NCI-H2171 treated with DMSO at 0.1 percent for 48 hours (cell line): ENCODE measurements at regions not wholly inside any gene's neighbourhood (a gene's known extent, or its start where the extent isn't known, plus 50 kb on each side); places are given as distances from the start of the nearest gene placed in this dataset.
"Not testable (repeated sequence)": the region's sequence is repeated elsewhere in the genome, so short reads cannot be mapped to it uniquely, and the experiment has no call there.

ENCODE experiments used
- DNase-seq: peaks from one replicate; lab custom pipeline; 2025; lab: John Stamatoyannopoulos, UW

DNA sequence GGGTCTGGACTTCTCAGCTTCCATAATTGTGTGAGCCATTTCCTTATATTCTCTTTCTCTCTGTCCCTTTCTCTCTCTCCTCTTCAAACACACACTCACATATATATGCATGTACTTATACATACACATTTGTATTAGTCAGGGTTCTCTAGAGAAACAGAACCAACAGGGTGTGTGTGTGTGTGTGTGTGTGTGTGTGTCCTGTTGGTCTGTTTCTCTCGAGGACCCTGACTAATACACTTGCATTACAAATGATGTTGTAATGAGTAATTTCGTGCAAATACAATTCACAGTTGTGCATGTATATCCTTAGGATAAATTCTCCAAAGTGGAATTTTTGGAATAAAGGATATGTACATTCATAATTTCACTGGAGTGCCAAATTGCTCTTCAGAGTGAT is 115.3 kb downstream of the NPIPB5 start:
- DNase-seq, result no peak

DNA sequence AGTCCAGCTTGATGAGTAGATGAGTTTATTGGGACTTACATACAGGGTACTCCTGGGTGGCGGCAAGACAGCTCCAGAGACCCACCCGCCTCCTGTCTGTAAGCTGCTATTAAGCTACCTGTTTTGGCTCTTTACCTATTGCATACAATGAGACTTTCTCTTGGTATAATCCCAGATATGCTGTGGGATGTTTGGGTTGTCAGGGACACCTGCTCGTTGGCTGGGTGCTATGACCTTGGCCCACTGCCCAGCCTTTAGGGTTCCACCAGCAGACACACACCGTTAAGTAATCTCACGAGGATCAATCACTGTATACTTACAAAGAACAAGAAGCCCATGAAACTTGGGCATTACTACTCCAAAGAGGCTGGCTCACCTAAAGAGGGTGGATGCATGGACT is 116.4 kb downstream of the NPIPB5 start:
- no peak for DNase-seq

DNA sequence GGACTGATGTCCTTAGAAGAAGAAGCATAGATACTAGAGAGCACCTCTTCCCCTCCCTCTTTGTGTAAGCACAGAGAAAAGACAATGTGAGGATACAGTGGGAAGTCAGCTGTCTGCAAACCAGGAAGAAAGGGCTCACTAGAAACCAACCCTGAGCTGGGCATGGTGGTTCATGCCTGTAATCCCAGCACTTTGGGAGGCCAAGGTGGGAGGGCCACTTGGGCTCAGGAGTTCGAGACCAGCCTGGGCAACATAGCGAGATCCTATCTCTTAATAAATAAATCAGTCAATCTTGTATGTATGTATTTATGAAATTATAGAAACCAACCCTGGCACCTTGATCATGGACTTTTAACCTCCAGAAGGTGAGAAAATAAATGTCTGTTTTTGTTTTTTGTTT is 118.3 kb downstream of the NPIPB5 start:
- DNase-seq, result no peak

DNA sequence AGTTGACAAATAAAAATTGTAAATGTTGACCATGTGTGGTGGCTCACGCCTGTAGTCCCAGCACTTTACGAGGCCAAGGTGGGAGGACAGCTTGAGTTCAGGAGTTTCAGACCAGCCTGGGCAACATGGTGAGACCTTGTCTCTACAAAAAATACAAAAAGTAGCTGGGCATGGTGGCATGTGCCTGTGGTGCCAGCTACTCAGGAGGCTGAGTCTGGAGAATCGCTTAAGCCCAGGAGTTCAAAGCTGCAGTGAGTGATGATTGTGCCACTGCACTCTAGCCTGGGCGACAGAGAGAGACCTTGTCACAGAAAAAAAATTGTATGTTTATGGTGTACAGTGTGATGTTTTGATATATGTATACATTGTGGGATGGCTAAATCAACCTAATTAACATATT is 119.6 kb downstream of the NPIPB5 start:
- no peak for DNase-seq

DNA sequence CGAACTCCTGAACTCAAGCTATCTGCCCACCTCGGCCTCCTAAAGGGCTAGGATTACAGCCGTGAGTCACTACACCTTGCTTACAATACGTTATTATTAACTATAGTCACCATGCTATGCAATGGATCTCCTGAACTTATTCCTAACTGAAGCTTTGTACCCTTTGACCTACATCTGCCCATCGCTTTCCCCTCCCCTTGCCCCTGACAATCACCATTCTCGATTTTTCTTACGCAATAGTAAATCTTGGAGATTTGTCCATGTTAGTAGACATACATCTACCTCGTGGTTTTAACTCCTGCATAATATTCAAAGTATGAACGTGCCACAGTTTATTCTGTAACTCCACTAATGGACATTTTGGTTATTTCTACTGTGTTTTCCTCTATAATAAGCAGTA is 120.6 kb downstream of the NPIPB5 start:
- no peak for DNase-seq

DNA sequence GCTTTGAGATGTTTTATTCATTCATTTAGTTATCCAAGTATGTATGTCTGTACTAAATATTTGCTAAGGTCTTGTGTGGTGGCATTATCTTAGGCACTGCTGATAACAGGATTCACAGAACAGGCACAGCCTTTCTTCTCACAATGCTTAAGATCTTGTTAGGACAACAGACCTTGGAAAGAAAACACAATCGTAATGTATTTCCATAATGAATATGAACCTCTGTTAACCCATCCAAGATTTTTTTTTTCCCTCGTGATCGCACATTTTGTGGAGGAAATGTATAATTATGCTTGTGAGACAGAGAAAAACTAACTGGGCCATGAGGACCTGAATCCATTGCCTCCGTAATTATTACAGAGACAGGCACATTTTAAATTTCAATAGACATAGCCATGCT is 121.9 kb downstream of the NPIPB5 start:
- DNase-seq, result no peak

DNA sequence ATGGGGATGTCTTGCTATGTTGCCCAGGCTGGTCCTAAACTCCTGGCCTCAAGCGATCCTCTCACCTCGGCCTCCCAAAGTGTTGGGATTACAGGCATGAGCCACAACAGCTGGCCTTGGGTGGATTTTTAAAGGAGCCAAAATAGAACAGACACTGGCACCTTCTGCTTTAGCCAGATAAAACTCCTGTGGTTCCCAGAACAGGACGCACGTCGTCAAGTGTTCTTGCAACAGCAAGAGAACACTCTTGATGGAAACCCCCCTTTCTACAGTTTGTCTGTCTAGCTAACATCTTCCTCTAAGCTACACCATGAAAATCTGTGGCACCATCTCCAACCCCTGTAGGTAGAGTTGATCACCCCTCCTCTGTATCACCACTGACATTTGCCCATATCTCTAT is 122.6 kb downstream of the NPIPB5 start:
- DNase-seq, result no peak

DNA sequence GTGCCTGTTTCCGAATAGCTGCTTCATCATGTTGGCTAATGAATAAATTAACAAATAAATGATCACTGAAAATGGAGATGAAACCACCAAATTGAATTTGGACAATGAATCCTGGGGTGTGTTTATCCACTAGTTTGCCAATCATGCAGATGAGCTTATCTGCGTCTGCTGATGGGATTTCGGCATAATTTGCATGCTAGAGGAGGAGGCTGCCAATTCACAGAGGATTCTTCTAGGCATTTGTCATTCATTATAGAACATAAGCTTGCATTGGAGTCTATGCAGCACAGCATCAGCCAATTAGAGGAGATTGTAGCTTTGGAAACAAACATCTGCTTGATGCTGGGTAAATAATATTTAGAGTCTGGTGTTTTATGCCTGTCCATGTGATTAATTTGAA is 123.1 kb downstream of the NPIPB5 start:
- no peak for DNase-seq

DNA sequence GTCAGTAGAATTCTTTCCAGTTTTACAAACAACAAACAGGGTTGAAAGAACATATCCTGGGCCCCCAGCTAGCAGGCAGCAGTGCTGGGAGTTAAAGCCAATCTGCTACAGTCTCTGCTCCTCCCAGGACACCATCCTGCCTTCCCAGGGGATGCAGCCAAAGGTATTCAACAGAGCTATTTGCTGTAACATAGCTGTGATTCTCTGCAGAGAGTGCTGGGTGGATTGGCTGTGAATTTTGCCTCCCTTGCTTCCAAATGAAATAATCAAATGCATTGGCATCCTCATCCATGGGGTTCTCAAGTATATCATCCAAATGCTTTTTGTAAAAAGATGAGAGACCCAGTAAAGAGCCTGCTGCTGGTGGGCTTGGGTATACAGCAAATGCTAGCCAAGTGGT is 124.3 kb downstream of the NPIPB5 start:
- no peak for DNase-seq

DNA sequence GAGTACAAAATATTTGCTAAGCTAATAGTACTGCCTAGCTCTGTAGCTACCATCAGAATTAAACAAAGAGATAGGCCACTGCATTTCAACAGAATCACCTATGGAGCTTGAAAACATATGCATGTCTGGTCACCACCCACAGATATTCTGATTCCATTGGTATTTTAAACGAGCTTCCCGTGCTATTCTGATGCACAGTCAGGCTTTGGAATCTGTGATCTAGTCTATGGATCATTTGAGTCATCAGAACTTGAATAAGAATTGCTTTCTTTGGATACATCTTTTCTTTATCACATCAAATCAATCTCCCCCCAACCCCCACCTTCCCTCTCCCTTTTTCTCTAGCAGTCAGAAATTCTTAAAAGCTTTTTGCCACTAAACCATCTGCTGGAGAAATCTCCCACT is 124.7 kb downstream of the NPIPB5 start:
- no peak for DNase-seq

DNA sequence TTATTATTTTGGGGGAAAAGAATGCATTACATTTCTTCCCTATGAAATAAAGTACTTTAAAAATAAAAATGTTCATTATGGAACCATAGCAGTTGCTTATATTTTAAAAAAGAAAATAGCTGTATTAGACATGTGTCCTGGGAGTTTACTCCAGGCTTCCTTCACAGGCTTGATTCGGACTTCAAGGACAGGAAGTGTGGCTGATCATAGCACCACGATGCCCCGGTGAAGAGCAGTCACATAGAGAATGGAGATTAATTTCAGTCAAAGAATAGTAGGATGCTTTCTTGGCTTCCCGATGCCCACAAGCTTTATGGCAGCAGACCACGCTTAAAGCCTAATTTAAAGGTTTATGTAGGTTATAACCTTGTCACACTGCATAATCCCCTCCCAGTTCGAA is 125.1 kb downstream of the NPIPB5 start:
- no peak for DNase-seq

DNA sequence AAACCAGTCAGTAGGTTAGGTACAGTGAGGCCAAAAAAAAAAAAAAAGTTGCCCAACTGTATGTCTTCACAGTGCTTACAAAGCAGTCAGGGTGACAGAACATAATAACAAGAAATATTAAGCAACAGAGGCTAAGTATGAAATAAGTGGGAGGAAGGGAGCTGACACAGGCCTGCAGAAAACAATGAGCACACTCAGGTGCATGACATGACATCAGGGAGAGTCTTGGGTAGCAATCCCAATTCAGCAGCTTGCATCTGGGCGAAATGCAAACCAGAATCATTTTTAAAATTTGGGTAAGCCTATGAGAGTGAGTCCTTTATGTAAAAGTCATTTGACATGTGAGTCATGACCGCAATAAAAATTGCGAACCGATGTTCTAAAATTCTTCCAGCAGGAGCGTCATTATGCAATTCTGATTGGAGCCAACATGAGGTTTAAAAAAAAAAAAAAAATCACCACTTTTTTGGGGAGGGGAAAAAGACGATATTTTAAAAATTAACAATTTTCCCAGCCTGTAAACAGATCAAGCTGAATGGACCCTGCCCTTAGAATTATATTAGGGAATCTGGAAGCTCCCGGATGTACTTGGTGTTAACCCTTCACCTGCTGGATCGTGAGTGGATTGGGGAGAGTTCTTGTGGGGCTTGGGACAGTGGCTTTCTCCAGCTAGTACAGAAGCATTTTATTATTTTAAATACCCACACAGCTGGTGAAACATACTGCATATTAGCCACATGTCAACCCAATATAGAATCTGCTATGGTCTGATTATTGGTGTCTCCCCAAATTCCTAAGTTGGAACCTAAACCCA is 127.9 kb downstream of the NPIPB5 start:
- no peak for DNase-seq

DNA sequence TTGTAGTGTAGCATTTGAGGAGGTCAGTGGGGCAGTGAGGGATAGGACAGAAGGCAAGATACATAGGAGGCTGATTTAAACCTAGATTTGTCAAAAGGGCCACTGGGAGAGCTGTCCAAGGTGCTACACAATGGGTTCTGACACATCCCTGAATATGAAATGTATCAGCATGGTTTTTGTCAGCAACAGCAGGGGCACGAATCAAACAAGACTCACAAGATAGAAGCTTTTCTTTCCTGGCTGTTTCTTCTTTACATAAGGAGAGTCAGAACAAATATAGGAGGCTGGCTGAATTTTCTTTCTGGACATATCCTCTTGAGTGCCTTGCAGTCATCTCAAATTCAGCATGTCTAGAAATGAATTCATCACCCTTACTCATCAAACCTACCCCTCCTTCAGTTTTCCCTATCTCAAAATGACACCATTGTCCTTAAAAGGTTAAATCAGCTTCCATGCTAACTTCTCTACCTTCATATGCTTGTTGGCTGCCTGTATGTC is 130.5 kb downstream of the NPIPB5 start:
- DNase-seq, result no peak

DNA sequence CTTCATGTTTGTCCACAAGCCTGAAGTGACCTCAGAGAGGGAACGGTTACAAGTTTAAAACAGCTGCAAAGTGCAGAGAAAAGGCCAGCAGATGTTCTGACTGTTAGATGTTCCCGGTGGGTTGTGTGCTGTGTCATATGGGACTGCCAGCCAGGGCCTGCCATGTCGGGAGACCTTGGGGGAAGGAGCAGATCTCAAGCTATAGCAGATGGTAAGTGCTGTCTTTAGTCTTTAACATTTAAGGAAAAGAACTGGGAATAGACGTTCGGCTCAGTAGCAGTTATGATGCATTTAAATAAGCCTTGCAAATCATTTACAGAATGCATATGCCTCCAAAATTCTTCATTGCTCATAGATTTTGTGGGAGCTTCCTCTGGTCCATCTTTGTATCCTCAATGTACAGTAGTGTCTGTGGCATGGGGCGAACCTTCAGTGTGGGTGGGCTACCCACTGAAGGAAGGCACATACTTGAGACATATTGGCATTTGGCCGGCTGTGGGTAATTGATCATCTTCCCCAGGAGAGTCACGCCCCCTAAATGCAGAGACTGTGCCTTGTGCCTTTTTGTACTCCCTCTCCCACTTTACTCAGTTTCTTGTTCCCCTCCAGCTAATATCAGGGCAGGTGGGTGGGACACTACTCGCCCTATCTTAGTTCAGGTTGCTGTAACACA is 131.9 kb downstream of the NPIPB5 start:
- peak; percentile 21 for DNase-seq

DNA sequence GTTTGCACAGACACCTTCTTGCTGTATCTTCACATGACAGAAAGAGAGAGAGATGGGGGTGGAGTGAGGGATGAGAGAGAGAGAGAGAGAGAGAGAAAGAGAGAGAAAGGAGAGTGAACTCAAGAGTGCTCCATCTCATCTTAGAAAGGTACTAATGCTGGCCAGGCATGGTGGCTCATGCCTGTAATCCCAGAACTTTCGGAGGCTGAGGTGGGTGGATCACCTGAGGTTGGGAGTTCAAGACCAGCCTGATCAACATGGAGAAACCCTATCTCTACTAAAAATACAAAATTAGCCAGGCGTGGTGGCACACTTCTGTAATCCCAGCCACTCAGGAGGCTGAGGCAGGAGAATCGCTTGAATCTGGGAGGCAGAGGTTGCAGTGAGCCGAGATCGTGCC is 132.5 kb downstream of the NPIPB5 start:
- not testable (repeated sequence) for DNase-seq

DNA sequence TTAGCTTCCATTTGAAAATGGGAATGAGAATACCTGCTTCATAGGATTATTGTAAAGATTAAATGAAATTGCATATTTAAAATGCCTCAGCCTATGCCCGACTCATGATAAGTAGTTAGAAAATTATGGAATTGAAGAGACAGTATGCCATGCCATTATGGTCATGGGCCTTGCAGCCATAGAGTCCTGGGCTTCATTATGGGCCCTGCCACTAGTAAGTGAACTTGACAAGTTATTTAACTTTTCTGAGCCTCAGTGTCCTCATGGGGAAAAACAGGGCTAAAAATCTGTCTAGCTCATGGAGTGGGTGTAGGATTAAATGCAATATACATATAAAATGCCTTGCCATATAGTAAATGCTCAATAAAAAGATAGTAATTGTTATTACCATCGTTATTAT is 133.2 kb downstream of the NPIPB5 start:
- DNase-seq, result no peak

DNA sequence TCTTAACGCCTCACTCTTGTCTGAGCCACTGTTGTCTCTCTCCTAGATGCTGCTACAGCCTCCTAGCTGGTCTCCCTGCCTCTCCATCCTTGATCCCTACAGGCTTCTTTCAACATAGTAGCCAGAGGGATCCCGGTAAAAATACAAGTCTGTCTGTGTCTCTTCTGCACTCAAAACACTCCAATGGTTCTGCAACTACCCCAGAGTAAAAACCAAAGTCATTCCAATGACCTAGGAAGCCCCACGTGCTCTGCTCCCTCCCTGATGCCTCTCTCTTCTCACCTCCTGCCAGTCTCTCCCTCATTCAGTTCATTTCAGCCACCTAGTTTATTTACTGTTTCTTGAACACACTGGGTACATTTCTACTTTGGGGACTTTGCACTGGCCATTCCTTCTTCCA is 135.2 kb downstream of the NPIPB5 start:
- no peak for DNase-seq

DNA sequence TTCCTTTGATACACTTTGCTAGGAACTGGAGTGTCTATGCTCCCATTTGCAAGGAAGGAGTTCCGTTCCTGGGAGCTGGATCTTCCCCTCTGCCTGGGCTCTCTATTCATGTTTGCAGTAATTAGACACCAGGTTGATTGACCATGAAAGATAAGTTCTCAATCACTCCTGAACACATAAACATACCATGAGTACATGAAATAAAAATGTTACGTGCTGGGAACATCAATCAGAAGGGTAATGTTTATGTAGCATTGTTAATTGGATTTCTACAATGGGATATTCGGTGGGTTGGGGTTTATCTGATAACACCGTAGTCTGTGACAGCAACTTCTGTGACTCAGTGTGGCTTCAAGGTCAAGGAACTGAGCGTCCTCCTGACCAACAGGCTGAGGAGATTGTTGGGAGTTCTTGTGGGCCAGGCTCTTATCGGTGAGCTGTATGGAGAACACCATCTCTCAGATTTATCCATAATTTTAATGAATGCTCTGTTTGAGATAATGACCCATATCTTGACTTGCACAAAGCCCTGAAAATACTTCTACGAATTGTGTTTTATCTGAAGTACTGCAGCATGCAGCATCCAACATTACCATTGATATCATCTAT is 136.4 kb downstream of the NPIPB5 start:
- DNase-seq, result no peak

DNA sequence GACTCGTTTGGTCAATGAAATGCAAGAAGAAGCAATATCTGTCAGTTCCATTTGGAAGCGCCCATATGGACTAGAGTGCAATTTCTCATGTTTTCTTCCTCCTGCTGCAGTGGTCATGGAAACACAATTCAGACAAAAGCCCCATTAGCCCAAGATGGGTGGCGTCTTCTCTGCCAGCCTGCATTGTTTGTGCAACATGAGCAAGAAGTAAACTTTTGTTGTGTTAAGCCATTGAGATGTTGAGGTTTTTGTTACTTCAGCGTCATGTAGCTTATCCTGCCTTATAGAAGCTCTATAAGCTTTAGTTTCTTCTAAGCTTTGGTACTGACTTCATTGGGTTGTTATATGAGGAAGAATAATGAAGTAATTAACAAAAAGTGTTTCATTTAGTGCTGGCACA is 137.4 kb downstream of the NPIPB5 start:
- no peak for DNase-seq

DNA sequence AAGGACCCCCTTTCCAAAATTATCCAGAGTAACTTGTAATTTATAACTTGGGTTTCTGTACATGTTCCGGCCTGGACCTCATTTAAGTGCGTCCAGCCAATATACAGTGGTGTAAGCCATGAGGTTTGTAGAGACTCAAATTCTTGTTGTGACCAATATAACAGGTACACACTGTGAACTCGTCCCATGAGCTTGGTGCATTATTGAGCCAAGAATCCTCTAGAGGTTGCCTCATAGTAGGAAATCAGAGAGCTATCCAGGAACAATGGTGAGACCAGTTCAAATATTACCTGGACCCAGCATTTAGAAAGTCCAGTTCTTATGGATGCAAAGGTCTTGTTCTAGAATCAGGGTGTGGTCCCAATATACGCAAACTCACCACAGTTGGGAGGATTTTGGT is 138.2 kb downstream of the NPIPB5 start:
- no peak for DNase-seq

DNA sequence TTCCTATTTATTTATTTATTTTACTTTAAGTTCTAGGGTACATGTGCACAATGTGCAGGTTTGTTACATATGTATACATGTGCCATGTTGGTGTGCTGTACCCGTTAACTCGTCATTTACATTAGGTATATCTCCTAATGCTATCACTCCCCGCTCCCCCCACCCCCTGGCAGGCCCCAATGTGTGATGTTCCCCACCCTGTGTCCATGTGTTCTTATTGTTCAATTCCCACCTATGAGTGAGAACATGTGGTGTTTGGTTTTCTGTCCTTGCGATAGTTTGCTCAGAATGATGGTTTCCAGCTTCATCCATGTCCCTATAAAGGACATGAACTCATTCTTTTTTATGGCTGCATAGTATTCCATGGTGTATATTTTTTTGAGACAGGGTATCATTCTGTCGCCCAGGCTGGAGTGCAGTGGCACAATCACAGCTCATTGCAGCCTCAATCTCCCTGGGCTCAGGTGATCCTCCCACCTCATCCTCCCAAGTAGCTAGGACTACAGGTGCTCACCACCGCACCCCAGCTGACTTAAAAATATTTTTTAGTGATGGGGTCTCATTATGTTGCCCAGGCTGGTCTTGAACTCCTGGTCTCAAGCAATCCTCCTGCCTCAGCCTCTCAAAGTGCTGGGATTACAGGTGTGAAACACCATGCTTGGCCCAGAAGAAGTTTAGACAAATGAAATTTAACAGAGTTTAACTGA is 140.6 kb downstream of the NPIPB5 start:
- DNase-seq, result not testable (repeated sequence)

DNA sequence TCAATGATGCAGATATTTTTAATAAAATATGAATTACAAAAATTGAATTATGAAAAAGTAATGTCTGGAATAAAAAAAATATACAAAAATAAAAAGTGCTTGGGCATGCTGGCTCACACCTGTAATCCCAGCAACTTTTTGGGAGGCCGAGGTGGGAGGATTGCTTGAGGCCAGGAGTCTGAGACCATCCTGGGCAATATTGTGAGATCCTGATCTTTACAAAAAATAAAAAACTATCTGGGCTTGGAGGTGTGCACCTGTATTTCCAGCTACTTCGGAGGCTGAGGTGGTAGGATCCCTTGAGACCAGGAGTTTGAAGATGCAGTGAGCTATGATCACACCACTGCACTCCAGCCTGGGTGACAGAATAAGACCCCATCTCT is 141.8 kb downstream of the NPIPB5 start:
- no peak for DNase-seq

DNA sequence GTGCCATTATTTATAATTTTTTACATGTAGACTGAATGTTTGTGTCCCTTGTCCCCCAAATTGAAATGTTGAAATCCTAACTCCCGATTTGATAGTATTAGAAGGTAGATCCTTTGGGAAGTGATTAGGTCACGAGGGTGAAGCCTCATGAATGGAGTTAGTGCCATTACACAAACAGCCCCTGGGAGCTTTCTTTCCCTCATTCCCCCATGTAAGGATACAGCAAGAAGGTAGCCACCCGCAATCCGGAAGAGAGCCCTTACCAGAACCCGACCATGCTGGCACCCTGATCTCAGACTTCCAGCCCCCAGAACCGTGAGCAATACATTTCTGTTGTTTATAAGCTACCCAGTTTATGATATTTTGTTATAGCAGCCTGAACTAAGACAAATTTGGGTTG is 143.2 kb downstream of the NPIPB5 start:
- no peak for DNase-seq
